SU-DHL-6 (cell line): ENCODE measurements at regions not wholly inside any gene's neighbourhood (a gene's known extent, or its start where the extent isn't known, plus 50 kb on each side); places are given as distances from the start of the nearest gene placed in this dataset.

Experiments used
- H2AFZ ChIP-seq: fragments of 200-600 bp; sonication (generic); 2 replicates; pipeline ENCODE4 v1.6.1; 2014; ENCODE audit warnings: low read depth, mild to moderate bottlenecking, moderate library complexity, mixed read lengths, antibody characterized with exemption, low read length; ENCODE audit not compliant: severe bottlenecking
- H3F3A ChIP-seq: fragments of 200-600 bp; shearing (Covaris generic); 2 replicates; pipeline ENCODE4 v1.6.0; 2016; ENCODE audit warnings: antibody characterized with exemption, mild to moderate bottlenecking; ENCODE audit not compliant: insufficient read depth
- H3K27ac ChIP-seq: fragments of 200-600 bp; sonication (generic); 2 replicates; pipeline ENCODE4 v1.5.1; 2016; ENCODE audit warnings: low read depth, mild to moderate bottlenecking, low read length, moderate library complexity, mixed read lengths
- H3K27me3 ChIP-seq: fragments of 200-600 bp; sonication (generic), shearing (Covaris generic); 2 replicates; pipeline ENCODE4 v1.6.0; 2014; ENCODE audit warnings: mild to moderate bottlenecking, low read length
- H3K36me3 ChIP-seq: fragments of 200-600 bp; sonication (generic); 2 replicates; pipeline ENCODE4 v1.6.1; 2014; ENCODE audit warnings: mild to moderate bottlenecking, low read length, mixed read lengths
- H3K4me2 ChIP-seq: fragments of 300-600, 200-600 bp; shearing (Covaris generic), sonication (generic); 2 replicates; pipeline ENCODE4 v1.6.0; 2014; ENCODE audit warnings: low read length, low read depth, mild to moderate bottlenecking; ENCODE audit not compliant: poor library complexity, severe bottlenecking
- H3K4me3 ChIP-seq: fragments of 200-600 bp; sonication (generic); 2 replicates; pipeline ENCODE4 v1.5.1; 2014; ENCODE audit warnings: antibody characterized with exemption, low read length, mild to moderate bottlenecking, mixed read lengths; ENCODE audit not compliant: insufficient read depth, poor library complexity, severe bottlenecking
- H3K79me2 ChIP-seq: fragments of 200-600 bp; sonication (generic); 2 replicates; pipeline ENCODE4 v1.6.1; 2014; ENCODE audit warnings: mild to moderate bottlenecking, low read length, moderate library complexity; ENCODE audit not compliant: insufficient read depth
- H3K9ac ChIP-seq: fragments of 200-600 bp; sonication (generic); 2 replicates; pipeline ENCODE4 v1.7.0; 2014; ENCODE audit warnings: mild to moderate bottlenecking, low read length
- H3K9me2 ChIP-seq: fragments of 200-600 bp; sonication (generic); replicated peaks from 2 replicates; pipeline ENCODE4 v1.6.1; 2014; ENCODE audit warnings: low read length; ENCODE audit not compliant: insufficient read depth
- H3K9me3 ChIP-seq: fragments of 200-600 bp; sonication (generic); 2 replicates; pipeline ENCODE4 v1.6.1; 2014; ENCODE audit warnings: low read length, mixed read lengths; ENCODE audit not compliant: insufficient read depth
- H4K20me1 ChIP-seq: fragments of 200-600 bp; sonication (generic); 2 replicates; pipeline ENCODE4 v1.6.1; 2014; ENCODE audit warnings: low read depth, mild to moderate bottlenecking, antibody characterized with exemption, low read length, moderate library complexity, mixed read lengths
- EZH2phosphoT487 ChIP-seq: fragments of 200-600 bp; sonication (generic), shearing (Covaris generic); conservative IDR thresholded peaks from 2 replicates; pipeline ENCODE4 v1.6.1; 2018; ENCODE audit warnings: mild to moderate bottlenecking, antibody characterized with exemption, low read length, moderate library complexity, mixed read lengths
- TF ChIP-seq, protein P1 (sequence below): fragments of 200-600 bp; sonication (generic); IDR thresholded peaks from one replicate; pipeline ENCODE4 v1.5.1; 2017; ENCODE audit warnings: antibody characterized with exemption, mild to moderate bottlenecking, low read length, moderate library complexity; ENCODE audit not compliant: insufficient read depth, poor library complexity, severe bottlenecking

DNA sequence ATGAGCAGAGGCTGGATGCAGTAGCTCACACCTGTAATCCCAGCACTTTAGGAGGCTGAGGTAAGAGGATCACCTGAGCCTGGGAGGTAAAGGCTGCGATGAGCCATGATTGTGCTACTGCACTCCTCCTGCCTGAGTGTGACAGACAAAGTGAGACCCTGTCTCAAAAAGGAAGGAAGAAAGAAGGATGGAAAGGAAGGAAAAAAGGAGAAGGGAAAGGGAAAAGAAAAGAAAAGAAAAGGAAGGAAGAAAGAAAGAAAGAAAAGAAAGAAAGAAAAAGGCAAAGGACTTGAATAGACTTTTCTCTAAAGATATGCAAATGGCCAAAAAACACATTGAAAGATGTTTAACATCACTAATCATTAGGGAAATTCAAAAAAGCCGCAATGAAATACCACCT lies 215.3 kb upstream of the MYLIP start:
- H3K9me2 ChIP-seq, result no peaks in the 10 kb centered on the region
- no peaks in the 10 kb centered on the region for H3K36me3 ChIP-seq
- H3K4me2 ChIP-seq, result no peak overlapping the region
- no peaks in the 10 kb centered on the region for H3K79me2 ChIP-seq
- H3K27me3 ChIP-seq, result no peaks in the 10 kb centered on the region
- H3K9me3 ChIP-seq, result no peaks in the 10 kb centered on the region
- H3K27ac ChIP-seq, result no peak overlapping the region
- no peaks in the 10 kb centered on the region for H4K20me1 ChIP-seq
- H2AFZ ChIP-seq, result no peak overlapping the region
- no peak overlapping the region for H3K9ac ChIP-seq
- H3K4me3 ChIP-seq, result no peak overlapping the region
- no peak for TF ChIP-seq EZH2phosphoT487
- TF ChIP-seq, protein P1, sequence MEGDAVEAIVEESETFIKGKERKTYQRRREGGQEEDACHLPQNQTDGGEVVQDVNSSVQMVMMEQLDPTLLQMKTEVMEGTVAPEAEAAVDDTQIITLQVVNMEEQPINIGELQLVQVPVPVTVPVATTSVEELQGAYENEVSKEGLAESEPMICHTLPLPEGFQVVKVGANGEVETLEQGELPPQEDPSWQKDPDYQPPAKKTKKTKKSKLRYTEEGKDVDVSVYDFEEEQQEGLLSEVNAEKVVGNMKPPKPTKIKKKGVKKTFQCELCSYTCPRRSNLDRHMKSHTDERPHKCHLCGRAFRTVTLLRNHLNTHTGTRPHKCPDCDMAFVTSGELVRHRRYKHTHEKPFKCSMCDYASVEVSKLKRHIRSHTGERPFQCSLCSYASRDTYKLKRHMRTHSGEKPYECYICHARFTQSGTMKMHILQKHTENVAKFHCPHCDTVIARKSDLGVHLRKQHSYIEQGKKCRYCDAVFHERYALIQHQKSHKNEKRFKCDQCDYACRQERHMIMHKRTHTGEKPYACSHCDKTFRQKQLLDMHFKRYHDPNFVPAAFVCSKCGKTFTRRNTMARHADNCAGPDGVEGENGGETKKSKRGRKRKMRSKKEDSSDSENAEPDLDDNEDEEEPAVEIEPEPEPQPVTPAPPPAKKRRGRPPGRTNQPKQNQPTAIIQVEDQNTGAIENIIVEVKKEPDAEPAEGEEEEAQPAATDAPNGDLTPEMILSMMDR, result no peak
- no peaks in the 10 kb centered on the region for H3F3A ChIP-seq

DNA sequence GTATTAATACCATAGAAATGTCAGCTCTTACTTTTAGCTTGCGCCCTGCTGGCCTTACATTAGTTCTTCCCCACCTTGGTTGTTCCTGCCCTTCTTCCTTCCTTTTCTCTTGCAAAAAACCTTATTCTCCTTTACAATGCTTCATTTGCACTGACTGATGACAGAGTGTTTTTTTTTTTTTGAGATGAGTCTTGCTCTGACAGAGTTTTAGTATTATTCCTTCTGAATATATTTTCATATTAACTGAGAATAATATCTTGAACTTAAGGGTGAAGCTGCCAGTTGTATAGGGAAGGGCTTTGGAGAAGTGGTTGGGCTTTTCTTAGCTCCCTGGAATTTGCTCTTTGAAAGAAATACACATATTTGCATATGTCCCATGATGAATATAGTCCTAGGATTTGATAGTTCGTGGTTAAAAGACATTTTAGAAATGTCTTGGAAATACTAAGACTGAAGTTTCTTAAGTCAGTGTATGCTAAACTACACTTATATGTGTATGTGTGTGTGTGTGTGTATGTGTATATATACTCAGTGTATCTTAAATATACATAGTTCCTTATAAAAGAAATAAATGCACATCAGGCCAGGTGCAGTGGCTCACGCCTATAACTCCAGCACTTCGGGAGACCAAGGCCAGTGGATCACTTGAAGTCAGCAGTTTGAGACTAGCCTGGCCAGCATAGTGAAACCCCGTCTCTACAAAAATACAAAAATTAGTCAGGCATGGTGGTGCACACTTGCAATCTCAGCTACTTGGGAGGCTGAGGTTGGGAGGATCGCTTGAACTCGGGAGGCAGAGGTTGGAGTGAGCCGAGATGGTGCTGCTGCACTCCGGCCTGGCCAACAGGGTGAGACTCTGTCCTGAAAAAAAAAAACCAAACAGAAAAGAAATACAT lies 216.1 kb upstream of the MYLIP start:
- H3K27ac ChIP-seq, result no peak overlapping the region

GRCh38 chr6:15911753-15912504 lies 217.0 kb upstream of the MYLIP start:
- no peaks in the 10 kb centered on the region for H3K36me3 ChIP-seq
- H2AFZ ChIP-seq, result no peak overlapping the region
- no peaks in the 10 kb centered on the region for H3K79me2 ChIP-seq
- H3K9ac ChIP-seq, result no peak overlapping the region
- no peak overlapping the region for H3K27ac ChIP-seq
- no peak overlapping the region for H3K4me3 ChIP-seq
- H3K4me2 ChIP-seq, result no peak overlapping the region
- no peaks in the 10 kb centered on the region for H4K20me1 ChIP-seq
- H3F3A ChIP-seq, result no peaks in the 10 kb centered on the region
- H3K27me3 ChIP-seq, result no peaks in the 10 kb centered on the region
- no peak for TF ChIP-seq EZH2phosphoT487
- TF ChIP-seq, protein P1, result no peak
- no peaks in the 10 kb centered on the region for H3K9me3 ChIP-seq
- H3K9me2 ChIP-seq, result no peaks in the 10 kb centered on the region

More for the DNA sequence above, 216.1 kb upstream of the MYLIP start:
- no peaks in the 10 kb centered on the region for H3K9me3 ChIP-seq
- H3K36me3 ChIP-seq, result no peaks in the 10 kb centered on the region
- H4K20me1 ChIP-seq, result no peaks in the 10 kb centered on the region
- no peak overlapping the region for H3K9ac ChIP-seq
- H3K4me3 ChIP-seq, result no peak overlapping the region
- H3K79me2 ChIP-seq, result no peaks in the 10 kb centered on the region
- H3F3A ChIP-seq, result no peaks in the 10 kb centered on the region
- H3K9me2 ChIP-seq, result no peaks in the 10 kb centered on the region
- TF ChIP-seq, protein P1, result no peak
- no peak for TF ChIP-seq EZH2phosphoT487
- H3K4me2 ChIP-seq, result no peak overlapping the region
- no peak overlapping the region for H2AFZ ChIP-seq
- no peaks in the 10 kb centered on the region for H3K27me3 ChIP-seq
